Upper lobe of left lung (tissue), 4 donors: ENCODE measurements at regions not wholly inside any gene's neighbourhood (a gene's known extent, or its start where the extent isn't known, plus 50 kb on each side); places are given as distances from the start of the nearest gene placed in this dataset.

Experiments used
- EP300 ChIP-seq, 4 donors: sonication (generic); formaldehyde crosslinking; IDR thresholded peaks; one replicate each; pipeline ENCODE4 v1.5.1; 2017; ENCODE audit warnings: antibody characterized with exemption in 4 of 4, control low read depth in 2 of 4
- POLR2A ChIP-seq, 4 donors: fragments of 450-650 bp; IDR thresholded peaks; one replicate each; pipeline ENCODE4 v1.5.1; 2016 to 2017; ENCODE audit warnings: antibody characterized with exemption in 4 of 4, mild to moderate bottlenecking in 2 of 4
- POLR2AphosphoS5 ChIP-seq, 2 donors: sonication (generic); formaldehyde crosslinking; IDR thresholded peaks; one replicate each; pipeline ENCODE4 v1.5.1; 2017; ENCODE audit warnings: antibody characterized with exemption in 2 of 2
- TF ChIP-seq, protein P1 (sequence below), 6 experiments: fragments of 450-650 bp in 4 of 6; fragments of 200-600 bp in 2 of 6; sonication (generic) in 2 of 6; IDR thresholded peaks; one replicate each; pipeline ENCODE4 v1.5.1; 2016 to 2019; ENCODE audit warnings: antibody characterized with exemption in 6 of 6

DNA sequence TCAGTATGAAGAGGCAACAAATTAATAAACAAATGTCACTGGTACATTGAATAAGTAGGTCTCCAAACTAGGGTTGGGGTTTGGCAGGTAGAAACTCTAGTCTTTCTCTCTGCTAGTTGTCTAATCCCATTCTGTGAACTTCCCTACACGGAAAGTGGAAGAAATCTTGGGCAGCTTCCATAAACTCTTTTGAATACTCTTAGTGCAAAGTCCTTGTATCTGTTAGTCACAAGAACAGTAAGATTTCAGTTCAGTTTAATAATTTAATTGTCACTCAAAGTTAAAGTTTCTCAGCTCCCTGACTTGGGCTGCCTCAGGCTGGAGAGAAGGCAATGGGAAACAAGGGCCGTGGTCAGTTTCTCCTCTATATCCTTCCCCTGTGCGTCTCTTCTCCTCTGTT is 135.4 kb upstream of the MDM1 start:
- TF ChIP-seq, protein P1, sequence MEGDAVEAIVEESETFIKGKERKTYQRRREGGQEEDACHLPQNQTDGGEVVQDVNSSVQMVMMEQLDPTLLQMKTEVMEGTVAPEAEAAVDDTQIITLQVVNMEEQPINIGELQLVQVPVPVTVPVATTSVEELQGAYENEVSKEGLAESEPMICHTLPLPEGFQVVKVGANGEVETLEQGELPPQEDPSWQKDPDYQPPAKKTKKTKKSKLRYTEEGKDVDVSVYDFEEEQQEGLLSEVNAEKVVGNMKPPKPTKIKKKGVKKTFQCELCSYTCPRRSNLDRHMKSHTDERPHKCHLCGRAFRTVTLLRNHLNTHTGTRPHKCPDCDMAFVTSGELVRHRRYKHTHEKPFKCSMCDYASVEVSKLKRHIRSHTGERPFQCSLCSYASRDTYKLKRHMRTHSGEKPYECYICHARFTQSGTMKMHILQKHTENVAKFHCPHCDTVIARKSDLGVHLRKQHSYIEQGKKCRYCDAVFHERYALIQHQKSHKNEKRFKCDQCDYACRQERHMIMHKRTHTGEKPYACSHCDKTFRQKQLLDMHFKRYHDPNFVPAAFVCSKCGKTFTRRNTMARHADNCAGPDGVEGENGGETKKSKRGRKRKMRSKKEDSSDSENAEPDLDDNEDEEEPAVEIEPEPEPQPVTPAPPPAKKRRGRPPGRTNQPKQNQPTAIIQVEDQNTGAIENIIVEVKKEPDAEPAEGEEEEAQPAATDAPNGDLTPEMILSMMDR (IDR thresholded peaks at IDR 0.05) = no peak
- TF ChIP-seq EP300 (IDR thresholded peaks at IDR 0.05) (no peak), POLR2AphosphoS5 (IDR thresholded peaks at IDR 0.05) (no peak), POLR2A (IDR thresholded peaks at IDR 0.05) (no peak)
